Tibial nerve (tissue), 4 donors: ENCODE measurements at regions not wholly inside any gene's neighbourhood (a gene's known extent, or its start where the extent isn't known, plus 50 kb on each side); places are given as distances from the start of the nearest gene placed in this dataset.

ENCODE experiments used
- DNase-seq, 2 donors: peaks; one replicate each; pipeline ENCODE4 v3.0.0-alpha.2; 2019; ENCODE audit warnings: low spot score in 2 of 2
- H3K27ac ChIP-seq, 4 donors: fragments of 200-600 bp; sonication (generic) in 3 of 4; one replicate each; pipeline ENCODE4 v1.5.1; 2017 to 2019; ENCODE audit warnings: mild to moderate bottlenecking in 1 of 4
- H3K27me3 ChIP-seq, 2 donors: fragments of 200-600 bp; sonication (generic) in 1 of 2; one replicate each; pipeline versions ENCODE4 v1.5.1 to v1.6.0; 2017 to 2019
- H3K36me3 ChIP-seq, 3 donors: fragments of 200-600 bp; sonication (generic); one replicate each; pipeline ENCODE4 v1.5.1; 2018 to 2019
- H3K4me1 ChIP-seq, 4 donors: fragments of 200-600 bp; sonication (generic) in 3 of 4; one replicate each; pipeline ENCODE4 v1.5.1; 2017 to 2019
- H3K4me3 ChIP-seq, 4 donors: fragments of 200-600 bp; sonication (generic) in 3 of 4; one replicate each; pipeline ENCODE4 v1.5.1; 2017 to 2019; ENCODE audit warnings: mild to moderate bottlenecking in 1 of 4, moderate library complexity in 1 of 4
- H3K9me3 ChIP-seq, 4 donors: fragments of 200-600 bp; sonication (generic) in 3 of 4; one replicate each; pipeline ENCODE4 v1.5.1; 2017 to 2019
- EP300 ChIP-seq, 2 donors: sonication (generic); formaldehyde crosslinking; IDR thresholded peaks; one replicate each; pipeline ENCODE4 v1.6.1; 2017; ENCODE audit warnings: antibody characterized with exemption in 2 of 2, mild to moderate bottlenecking in 1 of 2
- POLR2A ChIP-seq, 2 donors: fragments of 450-650 bp; IDR thresholded peaks; one replicate each; pipeline ENCODE4 v1.6.1; 2017; ENCODE audit warnings: antibody characterized with exemption in 2 of 2, mild to moderate bottlenecking in 2 of 2, moderate library complexity in 2 of 2
- WGBS, 2 donors: methylation state at CpG; one replicate each; pipeline ENCODE4 v1.1.5; 2018; 5-methylcytosine and 5-hydroxymethylcytosine counted together
- TF ChIP-seq, protein P1 (sequence below), 5 experiments: fragments of 200-600 bp in 3 of 5; fragments of 450-650 bp in 2 of 5; sonication (generic) in 3 of 5; IDR thresholded peaks; one replicate each; pipeline ENCODE4 v1.5.1; 2016 to 2019; ENCODE audit warnings: antibody characterized with exemption in 5 of 5, mild to moderate bottlenecking in 3 of 5, moderate library complexity in 2 of 5

GRCh38 chr22:35014812-35015211 lies 51.1 kb upstream of the ISX start:
- Histone ChIP-seq H3K4me1 (no peaks in the 10 kb centered on the region), H3K27ac (no peak overlapping the region), H3K4me3 (no peak overlapping the region), H3K9me3 (no peaks in the 10 kb centered on the region), H3K36me3 (no peaks in the 10 kb centered on the region), H3K27me3 (no peaks in the 10 kb centered on the region)
- TF ChIP-seq POLR2A (IDR thresholded peaks at IDR 0.05) (no peak), EP300 (IDR thresholded peaks at IDR 0.05) (no peak)
- TF ChIP-seq, protein P1, sequence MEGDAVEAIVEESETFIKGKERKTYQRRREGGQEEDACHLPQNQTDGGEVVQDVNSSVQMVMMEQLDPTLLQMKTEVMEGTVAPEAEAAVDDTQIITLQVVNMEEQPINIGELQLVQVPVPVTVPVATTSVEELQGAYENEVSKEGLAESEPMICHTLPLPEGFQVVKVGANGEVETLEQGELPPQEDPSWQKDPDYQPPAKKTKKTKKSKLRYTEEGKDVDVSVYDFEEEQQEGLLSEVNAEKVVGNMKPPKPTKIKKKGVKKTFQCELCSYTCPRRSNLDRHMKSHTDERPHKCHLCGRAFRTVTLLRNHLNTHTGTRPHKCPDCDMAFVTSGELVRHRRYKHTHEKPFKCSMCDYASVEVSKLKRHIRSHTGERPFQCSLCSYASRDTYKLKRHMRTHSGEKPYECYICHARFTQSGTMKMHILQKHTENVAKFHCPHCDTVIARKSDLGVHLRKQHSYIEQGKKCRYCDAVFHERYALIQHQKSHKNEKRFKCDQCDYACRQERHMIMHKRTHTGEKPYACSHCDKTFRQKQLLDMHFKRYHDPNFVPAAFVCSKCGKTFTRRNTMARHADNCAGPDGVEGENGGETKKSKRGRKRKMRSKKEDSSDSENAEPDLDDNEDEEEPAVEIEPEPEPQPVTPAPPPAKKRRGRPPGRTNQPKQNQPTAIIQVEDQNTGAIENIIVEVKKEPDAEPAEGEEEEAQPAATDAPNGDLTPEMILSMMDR (IDR thresholded peaks at IDR 0.05): no peak
- 81 to 84% methylated on average over 9 of the region's 9 CpGs for WGBS, 2 donors
- no peak for DNase-seq
